ENCODE measurements at regions not wholly inside any gene's neighbourhood (a gene's known extent, or its start where the extent isn't known, plus 50 kb on each side); places are given as distances from the start of the nearest gene placed in this dataset.

DNA sequence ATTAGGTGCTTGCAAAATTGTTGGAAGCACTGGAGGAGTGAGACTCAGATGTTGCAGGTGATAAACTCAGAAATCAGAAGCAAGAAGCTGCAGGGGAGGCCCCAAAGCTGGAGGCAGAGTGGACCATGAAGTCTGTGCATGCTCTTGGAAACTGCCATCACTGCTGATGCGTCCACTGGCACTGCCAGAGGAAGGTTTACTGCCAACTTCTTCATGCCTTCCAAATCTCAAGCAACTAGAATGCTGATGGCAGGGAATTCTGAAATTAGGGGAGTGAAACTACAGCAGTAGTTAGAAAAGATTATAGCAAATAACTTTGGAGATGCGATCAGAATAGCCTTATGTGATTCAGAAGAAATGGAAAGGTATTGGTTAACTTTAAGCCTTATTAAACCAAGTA, 277.1 kb upstream of the SDK2 start (continued):
- TF ChIP-seq, protein P1, sequence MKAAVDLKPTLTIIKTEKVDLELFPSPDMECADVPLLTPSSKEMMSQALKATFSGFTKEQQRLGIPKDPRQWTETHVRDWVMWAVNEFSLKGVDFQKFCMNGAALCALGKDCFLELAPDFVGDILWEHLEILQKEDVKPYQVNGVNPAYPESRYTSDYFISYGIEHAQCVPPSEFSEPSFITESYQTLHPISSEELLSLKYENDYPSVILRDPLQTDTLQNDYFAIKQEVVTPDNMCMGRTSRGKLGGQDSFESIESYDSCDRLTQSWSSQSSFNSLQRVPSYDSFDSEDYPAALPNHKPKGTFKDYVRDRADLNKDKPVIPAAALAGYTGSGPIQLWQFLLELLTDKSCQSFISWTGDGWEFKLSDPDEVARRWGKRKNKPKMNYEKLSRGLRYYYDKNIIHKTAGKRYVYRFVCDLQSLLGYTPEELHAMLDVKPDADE (conservative IDR thresholded peaks at IDR 0.05; ENCODE audit: control insufficient read depth, low read depth, low read length), result no peak

DNA sequence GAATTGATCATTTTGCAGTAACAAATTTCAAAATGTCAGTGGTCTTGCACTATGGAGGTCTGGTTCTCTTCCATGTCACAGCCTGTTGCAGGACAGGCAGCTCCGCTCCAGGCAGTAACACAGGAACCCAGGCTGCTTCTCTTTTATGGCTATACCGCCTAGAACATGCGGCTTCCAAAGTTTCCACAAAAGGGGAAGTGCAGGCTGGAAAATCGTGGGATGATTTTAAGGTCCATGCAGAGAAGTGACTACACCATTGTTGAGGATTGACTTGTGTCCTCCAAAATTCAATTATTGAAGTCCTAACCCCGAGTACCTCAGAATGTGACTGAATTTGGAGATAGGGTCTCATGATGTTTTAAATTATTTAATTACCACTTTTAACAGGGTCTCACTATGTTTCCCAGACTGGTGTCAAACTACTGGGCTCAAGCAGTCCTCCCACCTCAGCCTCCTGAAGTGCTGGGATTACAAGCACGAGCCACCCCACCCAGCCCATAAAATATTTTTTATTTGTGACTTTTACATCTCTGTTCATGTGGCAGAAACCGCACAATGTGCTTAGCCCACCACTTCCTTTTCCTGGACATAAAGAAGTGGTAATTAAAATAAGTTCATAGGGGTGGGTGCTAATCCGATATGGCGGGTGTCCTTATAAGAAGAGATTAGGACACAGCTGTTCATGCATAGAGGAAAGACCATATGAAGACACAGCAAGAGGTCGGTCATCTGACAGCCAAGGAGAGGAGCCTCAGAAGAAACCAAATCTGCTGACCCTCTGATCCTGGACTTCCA, 279.2 kb upstream of the RPL38 start:
- Histone ChIP-seq H3K4me1 (replicated peaks in 1 of 2; ENCODE audit: control insufficient read depth in 2 of 2, insufficient read depth in 2 of 2, low read length in 2 of 2) (no peaks in the 10 kb centered on the region), H3K4me3 (no peak overlapping the region), H3K79me2 (ENCODE audit: control insufficient read depth, insufficient read depth, low read length) (no peaks in the 10 kb centered on the region), H3K9me1 (ENCODE audit: control insufficient read depth, insufficient read depth, low read length) (no peaks in the 10 kb centered on the region), H3K4me2 (ENCODE audit: insufficient read depth, low read length) (no peak overlapping the region), H3K9ac (ENCODE audit: insufficient read depth in 1 of 2, low read depth in 2 of 2, low read length in 2 of 2) (no peak overlapping the region), H3K9me3 (replicated peaks; ENCODE audit: control insufficient read depth, insufficient read depth, low read depth, low read length) (no peaks in the 10 kb centered on the region), H3K27ac (ENCODE audit: extremely low read depth, low read depth, low read length) (no peak overlapping the region), H4K20me1 (replicated peaks; ENCODE audit: control insufficient read depth, insufficient read depth, low read length) (no peaks in the 10 kb centered on the region), H3K27me3 (ENCODE audit: control insufficient read depth in 2 of 2, insufficient read depth in 2 of 2, low read length in 2 of 2) (no peaks in the 10 kb centered on the region), H2AFZ (ENCODE audit: low read depth, low read length) (no peak overlapping the region), H3K36me3 (ENCODE audit: control insufficient read depth, insufficient read depth, low read length) (no peaks in the 10 kb centered on the region)
- in situ Hi-C loops (cut with MboI) (no loop called here), intact Hi-C loops (cut with micrococcal nuclease) (no loop called here)
- CTCF ChIA-PET (ENCODE audit: low intra/inter-chr PET ratio), result no interaction called here
- no peak for FAIRE-seq
- TF ChIP-seq ZC3H11A (IDR thresholded peaks at IDR 0.05; ENCODE audit: low read depth, low read length) (no peak), SPI1 (IDR thresholded peaks at IDR 0.05; ENCODE audit: borderline replicate concordance, low read depth, low read length) (peak; percentile 76)
- ATAC-seq, result no peak
- DNase-seq (ENCODE audit: extremely low read depth in 1 of 4, low spot score in 3 of 4), result no peak
- no TSS peak for BruUV-seq (replicated peaks)
- under 1% methylated on average over 10 of the region's 10 CpGs for WGBS (ENCODE audit: insufficient coverage, low coverage, missing lambda C conversion rate)
- POLR2A ChIA-PET, result interaction anchor here (0.6 kb wide), 1 partner anchor 1280 kb away, joined by 3 read pairs; no protein-coding TSS in a partner anchor
